Upper lobe of left lung (tissue), 6 donors: ENCODE measurements at regions not wholly inside any gene's neighbourhood (a gene's known extent, or its start where the extent isn't known, plus 50 kb on each side); places are given as distances from the start of the nearest gene placed in this dataset.

Source experiments
- ATAC-seq, 2 donors: fragments of 200-7000 bp; cut with Tn5 transposase; one replicate each; pipeline ENCODE4 v1.9.1; 2022; ENCODE audit warnings: mild to moderate bottlenecking in 2 of 2, moderate library complexity in 2 of 2; ENCODE audit not compliant: low FRiP score in 2 of 2
- DNase-seq, 2 donors: peaks; one replicate each; pipeline ENCODE4 v3.0.0-alpha.2; 2019 to 2020
- H3K27ac ChIP-seq, 4 donors: fragments of 200-600 bp; sonication (generic); one replicate each; pipeline ENCODE4 v1.5.1; 2016 to 2019
- H3K27me3 ChIP-seq, 4 donors: fragments of 200-600 bp; sonication (generic); one replicate each; pipeline ENCODE4 v1.5.1; 2017 to 2019
- H3K36me3 ChIP-seq, 4 donors: fragments of 200-600 bp; sonication (generic); one replicate each; pipeline ENCODE4 v1.5.1; 2016 to 2019
- H3K4me1 ChIP-seq, 4 donors: fragments of 200-600 bp; sonication (generic); one replicate each; pipeline ENCODE4 v1.5.1; 2018 to 2019
- H3K4me3 ChIP-seq, 4 donors: fragments of 200-600 bp; sonication (generic); one replicate each; pipeline ENCODE4 v1.5.1; 2017 to 2019; ENCODE audit warnings: mild to moderate bottlenecking in 2 of 4, moderate library complexity in 1 of 4
- H3K9me3 ChIP-seq, 4 donors: fragments of 200-600 bp; sonication (generic); one replicate each; pipeline ENCODE4 v1.5.1; 2018 to 2019
- CTCF ChIP-seq, 6 experiments: fragments of 450-650 bp in 4 of 6; fragments of 200-600 bp in 2 of 6; sonication (generic) in 2 of 6; IDR thresholded peaks; one replicate each; pipeline ENCODE4 v1.5.1; 2016 to 2019; ENCODE audit warnings: antibody characterized with exemption in 6 of 6
- EP300 ChIP-seq, 4 donors: sonication (generic); formaldehyde crosslinking; IDR thresholded peaks; one replicate each; pipeline ENCODE4 v1.5.1; 2017; ENCODE audit warnings: antibody characterized with exemption in 4 of 4, control low read depth in 2 of 4
- POLR2A ChIP-seq, 4 donors: fragments of 450-650 bp; IDR thresholded peaks; one replicate each; pipeline ENCODE4 v1.5.1; 2016 to 2017; ENCODE audit warnings: antibody characterized with exemption in 4 of 4, mild to moderate bottlenecking in 2 of 4
- POLR2AphosphoS5 ChIP-seq, 2 donors: sonication (generic); formaldehyde crosslinking; IDR thresholded peaks; one replicate each; pipeline ENCODE4 v1.5.1; 2017; ENCODE audit warnings: antibody characterized with exemption in 2 of 2
- WGBS, 2 donors: methylation state at CpG; one replicate each; pipeline ENCODE4 v1.1.5; 2017 to 2018; 5-methylcytosine and 5-hydroxymethylcytosine counted together
- donor health status: DM: no; HTN: no; CAD: no; lungs with moderate emphysema.
- donor health status: DM: no; HTN: yes; CAD: no; lungs with severe emphysema.

- Histone ChIP-seq H3K36me3 (no peaks in the 10 kb centered on the region), H3K9me3 (no peaks in the 10 kb centered on the region), H3K4me1 (no peaks in the 10 kb centered on the region), H3K4me3 (no peak overlapping the region), H3K27ac (no peak overlapping the region), H3K27me3 (no peaks in the 10 kb centered on the region)
- WGBS, 2 donors = 74 to 94% methylated on average over 1 of the region's 1 CpG
- ATAC-seq = no peak
- DNase-seq = no peak
- TF ChIP-seq CTCF (IDR thresholded peaks at IDR 0.05) (no peak), POLR2AphosphoS5 (IDR thresholded peaks at IDR 0.05) (no peak), EP300 (IDR thresholded peaks at IDR 0.05) (no peak), POLR2A (IDR thresholded peaks at IDR 0.05) (no peak)
These were observed 743.1 kb upstream of the HS6ST1 start for GRCh38 chr2:129061769-129062121.

- no peaks in the 10 kb centered on the region for H3K27me3 ChIP-seq
- no peak overlapping the region for H3K27ac ChIP-seq
- H3K36me3 ChIP-seq = no peaks in the 10 kb centered on the region
- DNase-seq (no peak), ATAC-seq (no peak)
- H3K4me3 ChIP-seq = no peak overlapping the region
- TF ChIP-seq POLR2A (IDR thresholded peaks at IDR 0.05) = no peak
- no peak for TF ChIP-seq EP300 (IDR thresholded peaks at IDR 0.05)
- no peak for TF ChIP-seq CTCF (IDR thresholded peaks at IDR 0.05)
- TF ChIP-seq POLR2AphosphoS5 (IDR thresholded peaks at IDR 0.05) = no peak
- no peaks in the 10 kb centered on the region for H3K4me1 ChIP-seq
- no peaks in the 10 kb centered on the region for H3K9me3 ChIP-seq
- 88 to 90% methylated on average over 9 of the region's 9 CpGs for WGBS, 2 donors
These were observed 743.7 kb upstream of the HS6ST1 start for GRCh38 chr2:129062146-129062912.

DNA sequence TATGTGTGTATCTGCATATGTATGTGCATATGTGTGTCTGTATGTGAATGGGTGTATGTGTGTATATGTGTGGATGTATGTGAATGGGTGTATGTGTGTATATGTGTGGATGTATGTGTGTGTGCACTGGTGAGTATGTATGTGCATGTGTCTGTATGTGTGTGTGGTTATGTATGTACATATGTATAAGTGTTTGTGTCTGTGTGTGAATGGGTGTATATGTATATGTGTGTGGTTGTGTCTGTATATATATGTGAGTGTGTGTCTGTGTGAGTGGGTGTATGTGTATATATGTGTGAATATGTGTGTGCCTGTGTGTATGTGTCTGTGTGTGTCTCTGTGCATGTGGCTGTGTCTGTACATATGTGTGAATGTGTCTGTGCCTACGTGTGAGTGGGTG lies 748.4 kb upstream of the HS6ST1 start:
- WGBS, 2 donors = 93 to 94% methylated on average over 1 of the region's 1 CpG
- no peaks in the 10 kb centered on the region for H3K9me3 ChIP-seq
- no peak for ATAC-seq

DNA sequence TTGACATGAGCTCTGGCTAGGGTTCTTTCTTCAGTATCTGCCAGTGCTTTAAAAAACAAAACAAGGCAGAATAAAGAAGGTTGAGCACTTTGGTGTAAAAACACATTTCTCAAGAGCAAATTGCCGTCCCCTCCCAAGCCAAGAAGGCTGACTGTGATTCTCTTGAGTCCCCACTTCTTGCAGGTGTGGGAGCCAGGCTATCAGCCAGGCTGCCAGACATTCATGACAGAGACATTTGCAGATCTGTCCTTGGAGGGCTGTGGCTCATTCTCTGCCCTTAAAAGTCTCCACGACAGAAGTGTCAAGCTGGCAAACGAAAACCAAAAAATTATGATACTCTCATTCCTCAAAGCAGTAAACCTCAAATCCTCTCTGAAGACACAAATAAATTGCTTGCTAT lies 749.3 kb upstream of the HS6ST1 start:
- Histone ChIP-seq H3K9me3 (no peaks in the 10 kb centered on the region), H3K4me3 (no peak overlapping the region), H3K36me3 (no peaks in the 10 kb centered on the region), H3K27ac (no peak overlapping the region), H3K27me3 (no peaks in the 10 kb centered on the region), H3K4me1 (no peaks in the 10 kb centered on the region)
- ATAC-seq (no peak), DNase-seq (no peak)
- TF ChIP-seq POLR2AphosphoS5 (IDR thresholded peaks at IDR 0.05) (no peak), EP300 (IDR thresholded peaks at IDR 0.05) (no peak), POLR2A (IDR thresholded peaks at IDR 0.05) (no peak), CTCF (IDR thresholded peaks at IDR 0.05) (no peak)
- 49 to 68% methylated on average over 3 of the region's 3 CpGs for WGBS, 2 donors

More for the DNA sequence above, 748.4 kb upstream of the HS6ST1 start:
- TF ChIP-seq CTCF (IDR thresholded peaks at IDR 0.05) (no peak), POLR2AphosphoS5 (IDR thresholded peaks at IDR 0.05) (no peak), EP300 (IDR thresholded peaks at IDR 0.05) (no peak), POLR2A (IDR thresholded peaks at IDR 0.05) (no peak)
- Histone ChIP-seq H3K4me1 (no peaks in the 10 kb centered on the region), H3K27me3 (no peaks in the 10 kb centered on the region), H3K4me3 (no peak overlapping the region), H3K27ac (no peak overlapping the region), H3K36me3 (no peaks in the 10 kb centered on the region)
- DNase-seq = no peak

DNA sequence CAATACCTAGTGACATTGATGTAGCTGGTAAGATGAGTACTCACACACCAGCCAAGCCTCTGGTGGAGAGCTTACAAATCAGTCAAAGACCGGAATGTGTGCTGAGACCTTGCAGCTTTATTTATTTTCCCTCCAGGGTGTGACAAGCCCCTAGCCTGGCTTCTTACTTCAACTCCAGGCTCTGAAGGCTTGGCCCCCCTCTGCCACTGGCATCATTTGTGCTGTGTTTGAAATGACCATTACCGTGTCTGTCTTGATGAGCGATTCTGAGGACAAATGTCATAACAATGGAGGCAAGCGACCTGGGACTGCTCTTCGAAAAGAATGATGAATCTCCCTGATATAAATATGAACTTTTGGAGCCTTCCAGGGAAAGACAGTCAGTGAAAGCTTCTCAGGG lies 749.9 kb upstream of the HS6ST1 start:
- Histone ChIP-seq H3K27ac (no peak overlapping the region), H3K9me3 (no peaks in the 10 kb centered on the region), H3K27me3 (no peaks in the 10 kb centered on the region), H3K36me3 (no peaks in the 10 kb centered on the region), H3K4me1 (no peaks in the 10 kb centered on the region), H3K4me3 (no peak overlapping the region)
- ATAC-seq (no peak), DNase-seq (no peak)
- 50 to 60% methylated on average over 5 of the region's 5 CpGs for WGBS, 2 donors
- no peak for TF ChIP-seq CTCF (IDR thresholded peaks at IDR 0.05)
- TF ChIP-seq POLR2A (IDR thresholded peaks at IDR 0.05) = no peak
- no peak for TF ChIP-seq EP300 (IDR thresholded peaks at IDR 0.05)
- TF ChIP-seq POLR2AphosphoS5 (IDR thresholded peaks at IDR 0.05) = no peak
